ENCODE measurements at regions not wholly inside any gene's neighbourhood (a gene's known extent, or its start where the extent isn't known, plus 50 kb on each side); places are given as distances from the start of the nearest gene placed in this dataset.

DNA sequence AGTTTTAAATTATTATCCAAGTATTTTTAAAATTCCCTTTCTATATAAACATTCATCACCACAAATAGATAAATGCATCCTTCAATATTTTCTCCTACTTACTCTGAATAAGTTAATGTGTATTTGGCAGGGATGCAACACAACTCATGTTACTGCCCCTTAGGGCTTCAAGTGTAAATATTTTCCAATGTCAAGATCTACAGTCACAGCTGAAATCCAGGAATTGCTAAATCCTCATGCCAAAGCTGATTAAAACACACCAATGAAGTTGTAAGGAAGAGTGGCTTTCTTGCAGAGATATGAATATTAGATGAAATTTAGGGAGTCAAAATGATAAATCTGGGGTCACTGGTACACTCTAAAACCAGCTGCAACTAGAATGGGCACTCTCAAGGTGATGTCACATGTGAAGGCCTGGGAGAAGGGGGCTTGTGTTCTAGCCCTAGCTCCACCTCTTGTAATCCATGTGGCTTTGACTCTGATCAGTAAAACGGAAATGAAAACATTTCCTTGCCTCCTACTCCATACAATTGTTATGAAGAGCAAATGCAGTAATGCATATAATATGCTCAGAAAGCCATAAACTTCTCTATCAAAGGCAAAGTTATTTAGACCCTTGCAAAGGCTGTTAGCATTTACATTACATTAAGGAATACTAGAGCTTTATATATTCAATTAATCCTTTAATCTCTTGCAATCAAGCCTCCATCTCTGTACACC lies 228.1 kb upstream of the NFE2L3 start:
- CTCF ChIA-PET, result no interaction called here
- TF ChIP-seq, protein P1, sequence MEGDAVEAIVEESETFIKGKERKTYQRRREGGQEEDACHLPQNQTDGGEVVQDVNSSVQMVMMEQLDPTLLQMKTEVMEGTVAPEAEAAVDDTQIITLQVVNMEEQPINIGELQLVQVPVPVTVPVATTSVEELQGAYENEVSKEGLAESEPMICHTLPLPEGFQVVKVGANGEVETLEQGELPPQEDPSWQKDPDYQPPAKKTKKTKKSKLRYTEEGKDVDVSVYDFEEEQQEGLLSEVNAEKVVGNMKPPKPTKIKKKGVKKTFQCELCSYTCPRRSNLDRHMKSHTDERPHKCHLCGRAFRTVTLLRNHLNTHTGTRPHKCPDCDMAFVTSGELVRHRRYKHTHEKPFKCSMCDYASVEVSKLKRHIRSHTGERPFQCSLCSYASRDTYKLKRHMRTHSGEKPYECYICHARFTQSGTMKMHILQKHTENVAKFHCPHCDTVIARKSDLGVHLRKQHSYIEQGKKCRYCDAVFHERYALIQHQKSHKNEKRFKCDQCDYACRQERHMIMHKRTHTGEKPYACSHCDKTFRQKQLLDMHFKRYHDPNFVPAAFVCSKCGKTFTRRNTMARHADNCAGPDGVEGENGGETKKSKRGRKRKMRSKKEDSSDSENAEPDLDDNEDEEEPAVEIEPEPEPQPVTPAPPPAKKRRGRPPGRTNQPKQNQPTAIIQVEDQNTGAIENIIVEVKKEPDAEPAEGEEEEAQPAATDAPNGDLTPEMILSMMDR (IDR thresholded peaks at IDR 0.05; ENCODE audit: insufficient read depth, low read length, missing control alignments), result no peak
- DNase-seq (ENCODE audit: low read depth, low spot score), result no peak
- POLR2A ChIA-PET, result no interaction called here
- no peak overlapping the region for H3K4me3 ChIP-seq (ENCODE audit: low read depth, low read length)

DNA sequence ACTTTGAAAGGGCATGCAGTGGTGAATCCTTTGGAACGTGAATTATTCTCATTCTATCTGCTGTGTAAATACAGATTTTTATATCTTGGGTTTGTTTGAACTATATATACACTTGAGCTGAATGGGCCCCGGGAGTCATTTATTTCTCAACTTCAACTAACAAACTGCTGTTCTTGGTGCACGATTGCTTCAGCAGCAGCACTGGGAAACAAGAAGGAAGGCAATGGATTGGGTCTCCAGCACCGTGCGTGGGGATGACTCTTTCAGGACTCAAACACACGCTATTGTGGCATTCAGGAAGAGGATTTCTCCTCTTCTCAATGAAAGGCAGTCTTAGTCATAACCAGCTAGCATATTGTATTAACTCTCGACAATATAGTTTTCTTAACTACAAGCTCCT lies 226.0 kb upstream of the NFE2L3 start:
- ChIA-PET CTCF (no interaction called here), POLR2A (no interaction called here)
- TF ChIP-seq, protein P1 (IDR thresholded peaks at IDR 0.05; ENCODE audit: insufficient read depth, low read length, missing control alignments), result no peak
- H3K4me3 ChIP-seq (ENCODE audit: low read depth, low read length), result no peak overlapping the region
- DNase-seq (ENCODE audit: low read depth, low spot score), result no peak

DNA sequence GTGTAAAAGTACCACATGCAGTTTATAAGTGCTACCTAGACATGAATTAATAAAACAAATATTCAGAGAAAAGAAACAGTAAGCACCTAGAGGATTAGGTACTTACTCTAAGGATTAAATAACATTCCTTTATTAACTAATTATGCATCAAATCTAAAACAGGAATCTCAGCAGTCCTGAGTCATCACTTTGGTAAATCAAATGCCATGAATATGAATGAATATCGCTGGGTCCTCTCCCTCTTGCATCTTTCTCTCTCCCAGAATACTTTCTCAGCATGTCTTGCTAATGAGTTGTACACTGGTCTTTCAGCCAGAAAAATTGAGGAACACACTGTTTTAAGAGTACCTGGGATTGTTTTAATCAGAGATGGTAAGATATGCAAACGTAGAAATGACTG lies 225.5 kb upstream of the NFE2L3 start:
- TF ChIP-seq, protein P1 (IDR thresholded peaks at IDR 0.05; ENCODE audit: insufficient read depth, low read length, missing control alignments), result no peak
- ChIA-PET CTCF (no interaction called here), POLR2A (no interaction called here)
- H3K4me3 ChIP-seq (ENCODE audit: low read depth, low read length), result no peak overlapping the region
- DNase-seq (ENCODE audit: low read depth, low spot score), result no peak

DNA sequence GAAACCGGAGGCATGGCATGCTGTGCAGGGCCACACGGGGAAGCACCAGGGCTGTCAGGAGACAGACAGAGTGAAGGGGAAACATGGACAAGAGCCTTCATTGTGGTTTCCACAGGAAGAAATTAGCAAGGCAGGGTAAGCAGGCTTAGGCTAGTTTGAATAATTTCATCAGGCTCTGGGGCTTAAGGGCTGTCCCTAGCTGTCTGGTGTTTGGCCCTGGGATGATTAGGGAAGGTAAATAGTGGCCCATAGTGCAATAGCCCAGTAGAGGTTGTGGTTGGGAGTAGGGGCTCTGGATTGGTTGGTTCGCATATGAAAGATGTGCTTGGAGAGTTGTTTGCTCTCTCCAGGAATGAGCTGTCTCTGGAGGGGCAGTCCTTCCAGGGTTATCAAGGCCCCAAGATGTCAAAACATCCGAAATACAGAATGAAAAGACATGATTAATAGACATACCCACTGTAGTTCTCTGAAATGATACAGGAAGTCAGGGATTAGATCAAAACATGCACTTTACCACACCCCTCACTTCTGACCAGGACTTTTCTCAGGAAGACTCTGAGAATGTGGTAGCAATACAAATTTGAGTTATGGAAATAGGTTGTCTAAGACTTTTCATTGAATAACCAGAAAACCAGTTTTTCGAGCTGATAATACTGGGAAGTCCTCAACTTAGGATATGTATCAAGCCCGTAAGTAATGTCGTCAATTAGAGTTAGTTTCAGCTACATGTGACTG lies 224.9 kb upstream of the NFE2L3 start:
- no peak for DNase-seq (ENCODE audit: low read depth, low spot score)

DNA sequence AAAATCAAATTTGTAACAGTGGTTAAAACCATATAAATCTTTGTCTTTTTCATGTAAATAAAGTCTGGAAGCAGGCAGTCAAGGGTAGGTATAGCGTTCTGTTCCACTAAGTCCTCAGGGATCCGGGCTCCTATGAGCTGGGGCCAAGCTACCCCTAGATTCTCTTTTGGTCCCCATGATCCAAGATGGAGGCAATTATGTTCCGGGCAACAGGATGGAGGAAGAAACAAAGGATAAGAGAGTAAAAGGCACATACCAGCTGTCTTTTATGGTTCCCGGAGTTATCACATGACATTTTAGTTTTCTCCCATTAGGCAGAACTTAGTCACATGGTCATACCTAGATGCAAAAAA lies 224.4 kb upstream of the NFE2L3 start:
- ChIA-PET CTCF (no interaction called here), POLR2A (no interaction called here)
- no peak for DNase-seq (ENCODE audit: low read depth, low spot score)
- TF ChIP-seq, protein P1 (IDR thresholded peaks at IDR 0.05; ENCODE audit: insufficient read depth, low read length, missing control alignments), result no peak
- no peak overlapping the region for H3K4me3 ChIP-seq (ENCODE audit: low read depth, low read length)

More for the DNA sequence above, 224.9 kb upstream of the NFE2L3 start:
- no peak overlapping the region for H3K4me3 ChIP-seq (ENCODE audit: low read depth, low read length)
- TF ChIP-seq, protein P1 (IDR thresholded peaks at IDR 0.05; ENCODE audit: insufficient read depth, low read length, missing control alignments), result no peak
- ChIA-PET CTCF (no interaction called here), POLR2A (no interaction called here)

DNA sequence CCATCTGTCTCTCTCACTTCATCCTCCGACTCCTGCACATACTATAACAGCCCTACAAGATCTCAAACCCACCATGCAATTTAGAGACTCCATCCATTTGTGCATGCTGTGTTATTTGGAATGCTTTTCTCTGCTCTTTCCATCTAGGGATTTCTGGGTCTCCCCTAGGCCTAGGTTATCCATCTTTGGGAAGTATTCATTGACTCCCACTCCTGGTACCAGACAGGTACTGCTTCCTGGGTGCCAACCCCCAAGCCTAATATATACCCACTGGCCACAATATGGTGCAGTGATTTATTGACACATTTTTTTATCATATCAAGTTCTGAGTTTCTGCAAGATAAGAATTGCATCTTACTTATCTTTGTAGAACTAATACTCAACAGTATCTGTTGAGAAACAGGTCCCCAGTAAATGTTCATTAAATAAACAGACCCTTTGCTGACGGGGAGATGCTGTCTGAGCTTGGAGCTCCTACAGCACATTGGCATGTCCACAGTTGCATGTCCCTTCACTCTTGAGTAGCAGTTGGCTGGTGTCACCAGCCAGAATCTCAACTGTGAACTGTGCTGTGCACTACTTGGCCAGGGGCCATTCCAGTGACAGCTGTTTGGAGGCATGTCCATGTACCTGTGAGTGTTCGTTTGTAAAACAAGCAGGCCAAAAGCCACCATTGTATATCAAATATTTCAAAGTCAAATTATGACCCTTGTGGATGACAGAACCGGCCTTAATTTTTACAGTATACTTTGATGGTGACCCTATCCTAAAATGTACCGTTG lies 223.3 kb upstream of the NFE2L3 start:
- H3K4me3 ChIP-seq (ENCODE audit: low read depth, low read length), result no peak overlapping the region
- ChIA-PET CTCF (interaction anchor here (1.3 kb wide), 1 partner anchor 34 kb away, joined by 3 read pairs; no protein-coding TSS in a partner anchor), POLR2A (no interaction called here)
- DNase-seq (ENCODE audit: low read depth, low spot score), result no peak
- TF ChIP-seq, protein P1 (IDR thresholded peaks at IDR 0.05; ENCODE audit: insufficient read depth, low read length, missing control alignments), result no peak

All from AG04449 (cell line).